ENCODE measurements at regions not wholly inside any gene's neighbourhood (a gene's known extent, or its start where the extent isn't known, plus 50 kb on each side); places are given as distances from the start of the nearest gene placed in this dataset.

DNA sequence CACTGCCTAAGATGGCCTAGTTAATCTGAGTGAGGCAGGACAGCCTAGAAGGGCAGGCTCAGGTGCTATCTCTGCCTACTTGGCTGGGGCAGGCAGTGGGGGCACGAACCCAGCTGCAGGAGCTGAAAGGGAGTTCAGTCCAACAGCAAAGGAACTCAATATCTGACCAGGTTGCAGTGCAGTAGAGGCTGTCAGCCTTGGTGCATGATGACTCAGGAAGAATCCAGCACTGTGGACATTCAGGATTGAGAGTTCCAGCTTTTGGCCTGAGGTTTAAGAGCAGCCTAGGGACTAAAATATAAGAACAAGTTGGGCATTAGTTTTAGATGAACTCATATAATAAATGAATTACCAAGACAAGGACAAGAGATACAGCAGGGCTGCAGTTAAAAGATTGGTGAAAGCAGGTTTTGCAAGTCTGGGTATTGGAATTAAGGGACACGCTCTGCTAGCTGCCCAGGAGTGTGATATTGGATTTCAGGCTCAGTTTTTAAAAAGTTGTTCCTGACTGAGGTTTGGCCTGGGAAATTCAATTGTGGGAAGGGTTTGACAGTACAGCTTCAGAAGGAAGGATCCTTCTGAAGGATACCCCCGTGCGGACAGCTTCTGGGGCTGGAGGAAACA, 64.7 kb upstream of the ATG10 start (continued):
- TF ChIP-seq, protein P1, sequence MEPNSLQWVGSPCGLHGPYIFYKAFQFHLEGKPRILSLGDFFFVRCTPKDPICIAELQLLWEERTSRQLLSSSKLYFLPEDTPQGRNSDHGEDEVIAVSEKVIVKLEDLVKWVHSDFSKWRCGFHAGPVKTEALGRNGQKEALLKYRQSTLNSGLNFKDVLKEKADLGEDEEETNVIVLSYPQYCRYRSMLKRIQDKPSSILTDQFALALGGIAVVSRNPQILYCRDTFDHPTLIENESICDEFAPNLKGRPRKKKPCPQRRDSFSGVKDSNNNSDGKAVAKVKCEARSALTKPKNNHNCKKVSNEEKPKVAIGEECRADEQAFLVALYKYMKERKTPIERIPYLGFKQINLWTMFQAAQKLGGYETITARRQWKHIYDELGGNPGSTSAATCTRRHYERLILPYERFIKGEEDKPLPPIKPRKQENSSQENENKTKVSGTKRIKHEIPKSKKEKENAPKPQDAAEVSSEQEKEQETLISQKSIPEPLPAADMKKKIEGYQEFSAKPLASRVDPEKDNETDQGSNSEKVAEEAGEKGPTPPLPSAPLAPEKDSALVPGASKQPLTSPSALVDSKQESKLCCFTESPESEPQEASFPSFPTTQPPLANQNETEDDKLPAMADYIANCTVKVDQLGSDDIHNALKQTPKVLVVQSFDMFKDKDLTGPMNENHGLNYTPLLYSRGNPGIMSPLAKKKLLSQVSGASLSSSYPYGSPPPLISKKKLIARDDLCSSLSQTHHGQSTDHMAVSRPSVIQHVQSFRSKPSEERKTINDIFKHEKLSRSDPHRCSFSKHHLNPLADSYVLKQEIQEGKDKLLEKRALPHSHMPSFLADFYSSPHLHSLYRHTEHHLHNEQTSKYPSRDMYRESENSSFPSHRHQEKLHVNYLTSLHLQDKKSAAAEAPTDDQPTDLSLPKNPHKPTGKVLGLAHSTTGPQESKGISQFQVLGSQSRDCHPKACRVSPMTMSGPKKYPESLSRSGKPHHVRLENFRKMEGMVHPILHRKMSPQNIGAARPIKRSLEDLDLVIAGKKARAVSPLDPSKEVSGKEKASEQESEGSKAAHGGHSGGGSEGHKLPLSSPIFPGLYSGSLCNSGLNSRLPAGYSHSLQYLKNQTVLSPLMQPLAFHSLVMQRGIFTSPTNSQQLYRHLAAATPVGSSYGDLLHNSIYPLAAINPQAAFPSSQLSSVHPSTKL (CRISPR knock-in tag; IDR thresholded peaks at IDR 0.05): no peak
- no peak for TF ChIP-seq SSRP1 (CRISPR knock-in tag; IDR thresholded peaks at IDR 0.05)
- no peak for TF ChIP-seq ZNF670 (CRISPR knock-in tag; IDR thresholded peaks at IDR 0.05; ENCODE audit: borderline replicate concordance)
- TF ChIP-seq RAD21 (CRISPR knock-in tag; IDR thresholded peaks at IDR 0.05): no peak
- TF ChIP-seq, protein P2, sequence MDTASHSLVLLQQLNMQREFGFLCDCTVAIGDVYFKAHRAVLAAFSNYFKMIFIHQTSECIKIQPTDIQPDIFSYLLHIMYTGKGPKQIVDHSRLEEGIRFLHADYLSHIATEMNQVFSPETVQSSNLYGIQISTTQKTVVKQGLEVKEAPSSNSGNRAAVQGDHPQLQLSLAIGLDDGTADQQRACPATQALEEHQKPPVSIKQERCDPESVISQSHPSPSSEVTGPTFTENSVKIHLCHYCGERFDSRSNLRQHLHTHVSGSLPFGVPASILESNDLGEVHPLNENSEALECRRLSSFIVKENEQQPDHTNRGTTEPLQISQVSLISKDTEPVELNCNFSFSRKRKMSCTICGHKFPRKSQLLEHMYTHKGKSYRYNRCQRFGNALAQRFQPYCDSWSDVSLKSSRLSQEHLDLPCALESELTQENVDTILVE (CRISPR knock-in tag; IDR thresholded peaks at IDR 0.05): no peak
- TF ChIP-seq HDAC2 (CRISPR knock-in tag; IDR thresholded peaks at IDR 0.05): no peak
- no peak for TF ChIP-seq HNRNPUL1 (IDR thresholded peaks at IDR 0.05; ENCODE audit: low read depth, low read length)
- no peak for TF ChIP-seq ZNF296 (CRISPR knock-in tag; conservative IDR thresholded peaks at IDR 0.05)
- TF ChIP-seq ZNF292 (CRISPR knock-in tag; IDR thresholded peaks at IDR 0.05; ENCODE audit: borderline replicate concordance, low read depth): no peak
- TF ChIP-seq ZNF33B (CRISPR knock-in tag; IDR thresholded peaks at IDR 0.05): no peak

Measured in HepG2 (cell line).